NCI-H187 (cell line): ENCODE measurements at regions not wholly inside any gene's neighbourhood (a gene's known extent, or its start where the extent isn't known, plus 50 kb on each side); places are given as distances from the start of the nearest gene placed in this dataset.

Experiments used
- DNase-seq, 2 experiments: peaks; one replicate each; lab custom pipeline; 2025; lab: John Stamatoyannopoulos, UW

DNA sequence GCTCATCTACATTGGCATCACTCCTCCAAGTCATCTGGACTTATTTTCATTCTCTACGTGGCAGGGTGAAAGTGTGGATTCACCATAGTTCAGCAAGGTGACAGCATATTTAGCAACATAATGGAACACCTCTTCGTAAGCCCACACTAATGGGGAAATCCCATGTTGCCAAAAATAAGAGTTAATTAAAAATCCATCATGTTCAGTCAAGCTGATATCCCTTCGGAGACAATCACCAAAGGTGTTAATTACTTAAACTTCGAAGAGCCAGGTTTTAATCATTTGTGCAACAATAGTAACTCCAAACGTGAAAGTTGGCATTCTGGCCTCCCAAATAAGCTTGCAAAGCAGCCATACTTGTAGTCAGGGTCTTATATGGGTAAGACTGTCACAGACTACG, 242.9 kb downstream of the NSG2 start:
- no peak for DNase-seq

DNA sequence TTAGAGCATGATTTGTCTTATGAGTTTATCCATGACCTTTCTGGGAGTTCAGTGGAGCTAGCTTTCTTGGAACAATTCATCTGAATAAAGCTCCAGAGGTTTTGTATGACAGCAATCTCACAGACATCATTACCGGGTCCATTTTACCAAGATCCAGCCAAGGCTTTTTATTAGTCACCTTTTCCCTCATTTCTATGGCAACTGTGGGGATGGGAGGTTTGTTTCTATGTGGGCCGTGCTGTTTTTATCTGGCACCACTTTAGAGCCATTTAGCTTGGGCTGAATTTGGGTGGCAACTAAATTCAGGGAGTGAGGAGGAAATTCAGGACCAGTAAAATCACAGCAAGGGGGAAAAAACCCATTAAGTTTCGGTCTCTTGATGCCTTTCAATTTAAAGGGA, 245.7 kb downstream of the NSG2 start:
- DNase-seq = no peak

DNA sequence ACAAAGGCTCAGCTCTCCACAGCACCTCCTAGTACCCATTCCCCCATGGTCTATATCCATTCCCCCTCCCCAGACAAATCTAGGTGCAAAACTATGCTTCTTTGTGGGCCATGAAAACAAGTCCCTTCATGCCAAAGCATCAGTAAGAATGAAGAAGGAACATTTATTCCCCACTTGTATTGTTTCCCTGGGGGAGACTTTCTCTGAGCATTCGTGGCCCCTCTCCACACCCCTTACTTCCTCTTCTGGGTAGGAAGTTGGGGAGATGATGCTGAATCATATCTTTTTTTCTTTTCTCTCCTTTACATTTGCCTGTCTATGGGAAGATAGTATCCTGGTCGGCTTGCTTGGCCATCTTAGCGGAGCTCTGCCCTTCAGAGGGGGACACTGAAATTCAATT, 246.8 kb downstream of the NSG2 start:
- no peak for DNase-seq

DNA sequence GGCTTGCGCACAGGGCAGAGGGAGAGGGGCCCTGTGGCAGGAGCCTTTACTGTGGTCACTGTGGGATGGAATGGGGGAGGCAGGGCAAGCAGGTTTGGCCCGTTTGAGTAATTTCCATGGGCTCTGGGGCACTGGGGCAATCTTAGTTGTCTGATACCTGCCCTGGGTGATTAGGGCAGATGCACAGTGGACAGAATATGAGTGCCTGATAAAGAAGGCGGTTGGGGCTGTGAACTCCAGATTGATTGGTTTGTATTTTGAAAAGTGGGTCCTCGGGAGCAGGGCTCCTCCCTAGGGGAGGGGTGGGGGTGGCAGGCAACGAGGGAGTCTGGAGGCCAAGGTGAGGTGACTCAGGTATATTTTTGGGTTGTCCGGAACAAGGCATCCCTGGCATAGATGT, 247.5 kb downstream of the NSG2 start:
- DNase-seq = no peak

DNA sequence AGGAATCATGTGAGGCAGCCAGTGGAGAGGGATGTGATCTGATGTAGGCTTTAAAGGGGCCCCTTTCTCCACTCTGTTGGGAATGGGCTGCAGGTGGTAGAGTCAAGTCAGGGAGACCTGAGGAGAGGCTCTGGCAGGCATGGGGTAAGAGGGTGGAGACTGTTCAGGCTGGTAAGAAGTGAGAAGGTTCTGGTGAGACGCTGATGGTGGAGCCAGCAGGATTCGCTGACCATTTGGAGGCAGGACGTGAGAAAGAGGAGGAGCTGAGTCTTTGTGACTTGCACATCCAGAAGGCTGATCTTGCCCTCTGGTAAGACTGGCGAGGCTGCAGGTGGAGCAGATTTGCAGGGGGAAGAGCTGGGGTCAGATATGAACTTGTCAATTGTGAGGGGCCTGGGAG, 248.0 kb downstream of the NSG2 start:
- no peak for DNase-seq

DNA sequence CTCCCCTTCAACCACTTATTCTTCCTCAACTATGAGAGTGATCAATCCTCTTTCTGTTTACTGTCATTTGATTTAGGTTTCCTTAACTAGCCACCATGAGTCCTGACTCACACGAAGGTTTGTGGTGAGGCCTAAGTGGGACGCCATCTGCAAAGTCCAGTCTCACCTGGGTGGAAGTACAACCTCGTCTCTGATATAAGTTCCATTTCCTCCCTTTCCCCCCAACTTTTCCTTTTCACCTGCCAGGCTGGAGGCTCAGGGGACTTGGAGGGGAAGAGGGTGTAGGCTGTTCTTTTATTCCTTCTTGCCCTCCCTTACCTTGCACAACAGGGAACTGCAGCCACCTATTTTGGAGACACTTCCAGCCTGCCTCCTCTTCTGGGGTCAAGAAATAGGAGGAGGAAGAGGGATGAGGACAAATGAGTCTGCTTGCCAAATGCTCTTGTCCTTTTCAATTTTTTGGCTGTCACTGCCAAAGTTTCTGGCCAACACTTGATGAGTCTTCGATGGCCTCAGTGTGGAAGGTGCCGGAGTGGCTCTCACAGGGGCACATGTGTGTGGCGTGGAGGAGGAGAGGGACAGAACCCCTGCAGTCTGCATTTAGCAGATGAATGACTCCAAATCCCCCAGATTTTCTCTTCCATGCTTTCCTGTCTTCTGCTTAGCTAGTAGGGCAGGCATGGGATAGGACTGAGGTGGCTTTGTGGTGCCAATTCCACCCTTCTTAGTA, 249.6 kb downstream of the NSG2 start:
- DNase-seq = no peak

DNA sequence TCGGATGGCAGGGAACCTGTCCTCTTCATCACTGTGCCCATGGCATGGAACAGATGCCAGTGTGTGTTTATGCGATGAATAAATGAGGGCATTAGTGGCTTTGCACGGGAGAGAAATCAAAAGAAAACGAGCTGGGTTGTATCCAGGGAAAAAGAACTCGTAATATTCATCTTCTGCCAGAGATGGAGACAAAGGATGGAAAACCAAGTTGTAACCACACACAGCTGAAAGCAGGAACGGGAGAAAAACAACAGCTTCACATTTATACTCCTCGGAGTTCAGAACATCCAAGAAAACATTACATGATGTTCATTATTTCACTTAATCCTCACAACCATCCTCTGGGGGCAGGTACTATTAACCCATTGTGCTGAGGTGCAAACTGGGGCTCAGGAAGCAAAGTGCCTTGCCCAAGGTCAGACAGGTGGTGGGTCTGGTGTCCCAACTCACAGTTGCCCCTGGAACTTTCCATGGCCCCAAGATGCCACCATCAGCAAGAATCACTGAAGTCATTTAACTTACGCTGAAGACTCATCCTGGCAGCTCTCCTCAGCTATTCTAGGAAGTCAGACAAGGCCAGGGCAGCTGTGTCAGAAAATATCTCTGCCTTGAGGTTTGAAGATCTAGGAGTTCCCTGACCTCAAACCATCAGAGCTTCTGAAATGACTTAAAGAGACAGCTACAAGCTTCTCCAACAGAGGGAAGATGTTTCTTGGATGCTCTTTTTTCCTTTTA, 250.4 kb downstream of the NSG2 start:
- no peak for DNase-seq

DNA sequence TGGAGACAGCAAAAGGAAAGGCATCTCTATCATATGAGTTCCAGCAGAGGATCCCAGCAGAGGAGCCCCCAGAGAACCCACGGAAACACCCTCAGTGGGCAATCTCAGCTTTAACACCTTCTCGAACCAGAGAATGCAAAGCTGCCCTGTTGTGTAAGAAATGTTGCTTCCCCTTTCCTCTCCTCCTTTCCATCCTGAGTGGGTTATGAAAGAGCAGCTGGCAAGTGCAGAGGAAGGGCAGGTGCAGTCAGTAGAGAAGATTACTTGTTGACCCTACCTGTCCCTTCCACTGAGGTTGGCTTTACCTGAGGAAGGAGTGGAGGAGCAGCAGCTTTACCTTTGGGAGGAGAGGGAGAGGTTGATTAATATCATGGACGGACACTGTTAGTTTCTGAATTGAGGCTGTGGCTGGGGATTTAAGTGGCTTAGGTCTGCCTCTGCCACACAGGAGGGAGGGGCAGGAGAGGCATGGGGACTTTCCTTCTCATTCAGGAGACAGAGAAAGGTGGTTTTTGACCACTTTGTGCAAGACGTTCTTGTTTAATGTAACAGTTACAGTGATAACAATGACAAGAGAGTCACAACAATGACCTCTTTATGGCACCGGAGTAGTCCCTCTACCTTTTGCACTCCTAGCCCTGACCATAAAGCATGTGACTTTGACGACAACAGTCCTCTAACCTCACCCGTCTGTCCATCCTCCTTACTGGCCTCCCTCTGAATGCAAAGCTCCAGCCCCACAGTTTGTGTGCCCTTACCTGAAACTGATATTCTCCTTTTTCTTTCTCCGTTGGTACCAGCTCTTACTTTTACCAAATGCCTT, 254.8 kb downstream of the NSG2 start:
- no peak for DNase-seq

DNA sequence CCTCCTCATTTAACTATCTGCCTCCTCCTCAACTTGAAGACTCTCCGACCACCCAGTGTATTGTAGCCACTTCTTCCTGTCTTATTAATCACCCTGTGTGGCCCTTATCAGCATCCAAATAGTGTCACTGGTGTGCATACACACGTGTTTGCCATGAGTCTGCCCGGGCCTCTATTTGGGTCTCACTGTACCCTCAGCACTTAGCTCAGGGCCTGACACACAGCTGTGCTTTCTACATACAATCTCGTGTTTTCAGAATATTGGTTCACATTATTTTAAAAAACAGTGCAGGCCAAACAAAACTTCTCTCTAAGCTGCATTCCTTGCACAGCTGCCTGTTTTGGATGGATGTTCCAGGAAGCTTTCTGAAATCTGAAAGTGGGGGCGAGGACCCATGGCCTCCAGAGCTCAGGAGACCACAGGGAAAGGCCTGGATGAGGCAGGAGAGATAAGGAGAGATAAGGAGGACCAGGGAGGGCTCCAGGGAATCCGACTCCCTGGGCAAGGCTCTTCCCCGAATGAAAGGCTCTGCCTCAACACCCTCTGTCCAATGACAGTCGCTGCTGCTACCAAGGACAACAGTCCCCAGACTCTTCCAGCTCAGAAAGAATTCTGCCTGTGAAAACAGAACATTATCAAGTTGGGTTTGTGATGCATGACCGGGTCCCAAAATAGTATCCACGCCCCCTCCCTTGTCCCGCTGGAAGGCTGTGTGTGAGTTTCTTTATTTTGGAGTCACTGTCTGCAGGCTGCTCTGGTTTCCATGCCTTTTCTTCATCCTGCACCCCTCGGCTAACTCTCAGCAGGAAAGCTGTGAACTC, 255.6 kb downstream of the NSG2 start:
- DNase-seq = no peak

DNA sequence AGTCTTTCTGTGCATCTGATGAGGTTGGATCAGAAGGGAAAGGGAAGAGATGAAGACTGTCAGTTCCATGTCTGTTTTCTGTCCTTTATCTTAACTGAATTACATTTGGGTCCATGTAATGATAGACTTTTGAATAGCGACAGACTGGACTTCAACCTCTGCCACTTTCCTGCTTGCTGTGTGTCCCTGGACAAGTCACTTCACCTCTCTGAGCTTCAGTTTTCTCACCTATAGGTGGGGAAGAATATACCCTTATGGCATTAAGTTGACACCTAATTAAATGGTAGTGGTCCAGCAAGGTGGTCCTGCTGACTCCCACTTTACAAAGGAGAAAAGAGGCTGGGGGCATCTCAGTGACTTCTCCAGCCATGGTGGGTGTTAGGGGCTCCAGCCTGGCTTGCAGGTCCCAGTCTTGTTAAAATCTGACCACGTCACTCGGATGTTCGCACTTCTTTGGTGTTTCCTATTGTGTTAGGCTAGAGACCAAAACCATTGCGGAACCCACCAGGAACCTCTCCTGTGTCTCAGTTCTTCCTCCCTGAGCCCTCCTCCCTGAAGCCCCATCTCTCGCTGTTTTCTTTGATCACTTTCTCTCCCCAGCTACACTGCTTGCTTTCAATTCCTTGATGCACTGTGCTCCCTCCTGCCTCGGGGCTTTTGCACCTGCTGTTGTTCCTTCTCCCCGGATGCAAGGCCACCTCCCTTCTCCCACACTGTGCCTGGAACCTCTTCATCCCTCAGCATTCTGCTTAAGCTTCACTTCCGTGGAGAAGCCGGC, 256.5 kb downstream of the NSG2 start:
- DNase-seq = no peak

DNA sequence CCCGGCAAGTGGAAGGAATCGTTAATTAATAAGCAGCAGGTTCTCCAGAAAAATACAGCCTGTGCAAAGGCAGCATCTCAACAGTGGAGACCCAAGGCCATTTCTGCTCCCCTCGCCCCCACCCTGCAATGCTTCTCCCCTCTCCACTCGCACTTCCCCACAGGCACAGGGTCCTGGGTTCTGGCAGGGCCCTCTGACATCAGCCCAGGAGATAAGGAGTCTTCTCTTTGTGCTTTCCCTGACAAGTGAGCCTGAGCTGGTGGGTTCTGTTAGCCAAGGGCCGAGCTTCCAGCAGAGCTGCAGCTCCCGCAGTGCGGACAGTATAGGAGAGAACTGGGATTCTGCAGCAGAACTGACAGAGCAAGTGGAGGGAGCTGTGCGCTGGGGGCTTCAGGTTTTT, 257.5 kb downstream of the NSG2 start:
- DNase-seq = no peak

DNA sequence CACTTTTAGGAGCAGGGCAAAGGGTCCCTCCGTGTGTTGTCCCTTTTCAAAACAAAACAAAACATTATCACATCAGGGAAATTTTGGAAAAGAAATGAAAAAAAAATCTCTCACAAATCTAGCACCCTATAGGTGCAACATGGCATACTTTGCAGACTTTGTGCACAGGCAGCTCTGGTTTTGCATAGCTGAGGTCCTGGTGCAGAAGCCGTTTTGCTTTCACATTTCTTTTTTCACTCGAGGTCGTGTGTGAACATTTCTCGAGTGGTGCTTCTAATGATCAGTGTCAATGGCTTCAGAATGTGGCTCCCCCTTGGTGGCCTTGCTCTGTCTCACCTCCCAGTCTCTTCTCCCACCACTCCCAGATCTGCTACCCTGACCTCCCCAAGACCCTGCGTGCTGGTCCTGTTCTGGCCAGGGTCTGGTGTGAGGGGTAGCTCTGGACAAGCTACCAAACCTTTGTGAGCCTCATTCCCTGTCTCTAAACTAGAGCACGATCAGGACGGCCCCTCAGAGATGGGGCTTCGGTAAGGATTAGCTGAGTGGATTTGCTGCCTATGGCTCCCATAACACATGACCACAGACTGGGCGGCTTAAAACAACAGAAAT, 258.0 kb downstream of the NSG2 start:
- DNase-seq = no peak

DNA sequence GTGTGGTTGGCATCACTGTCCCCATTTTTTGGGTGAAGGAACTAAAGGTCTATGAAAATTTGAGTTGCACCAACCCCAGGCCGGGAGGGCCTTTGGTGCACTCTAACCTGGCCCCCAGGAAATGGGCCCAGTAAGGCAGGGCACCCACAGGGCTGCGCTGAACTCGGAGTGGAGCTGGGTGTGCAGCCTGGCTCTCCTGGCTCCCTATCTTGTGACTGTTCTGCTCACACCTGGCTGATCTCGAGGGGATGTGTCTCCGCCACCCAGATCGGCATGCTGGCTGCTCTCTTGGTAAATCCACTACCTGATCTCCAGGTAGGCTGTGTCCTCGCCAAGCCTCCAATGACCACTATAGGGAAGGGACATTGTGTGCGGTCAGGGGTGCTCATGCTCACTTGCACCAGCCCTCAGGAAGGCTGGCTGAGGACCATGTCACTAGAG, 259.8 kb downstream of the NSG2 start:
- DNase-seq = no peak

DNA sequence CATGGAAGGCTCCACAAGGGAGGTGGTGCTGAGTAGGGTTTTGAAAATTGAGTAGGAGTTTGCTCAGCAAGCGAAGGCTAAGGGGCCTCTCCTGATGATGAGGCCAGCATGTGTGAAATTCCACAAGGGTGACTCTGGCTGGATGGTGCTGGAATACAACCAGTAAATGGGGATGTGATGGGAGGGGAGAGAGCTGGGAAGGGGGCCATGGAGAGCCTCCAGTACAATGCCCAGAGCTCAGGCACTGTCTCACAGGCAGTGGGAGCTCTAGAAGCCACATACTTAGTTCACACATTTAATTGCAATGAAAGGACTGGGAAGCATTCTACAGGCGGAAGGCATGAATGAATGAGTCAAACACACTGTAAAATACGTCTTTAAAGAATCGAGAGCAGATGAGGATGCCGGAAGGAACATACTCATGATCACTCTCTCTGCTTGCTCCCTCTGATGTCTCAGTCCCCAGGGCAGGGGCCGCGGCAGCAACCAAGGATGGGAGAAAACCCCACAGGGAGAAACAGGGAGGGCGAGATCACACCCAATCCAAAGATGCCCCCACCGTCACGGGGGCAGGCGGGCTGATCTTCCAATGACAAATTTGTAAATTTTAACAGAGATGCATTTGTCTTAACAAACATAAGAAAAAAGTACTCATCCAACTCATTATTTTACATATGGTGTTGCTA, 261.0 kb downstream of the NSG2 start:
- DNase-seq = no peak

DNA sequence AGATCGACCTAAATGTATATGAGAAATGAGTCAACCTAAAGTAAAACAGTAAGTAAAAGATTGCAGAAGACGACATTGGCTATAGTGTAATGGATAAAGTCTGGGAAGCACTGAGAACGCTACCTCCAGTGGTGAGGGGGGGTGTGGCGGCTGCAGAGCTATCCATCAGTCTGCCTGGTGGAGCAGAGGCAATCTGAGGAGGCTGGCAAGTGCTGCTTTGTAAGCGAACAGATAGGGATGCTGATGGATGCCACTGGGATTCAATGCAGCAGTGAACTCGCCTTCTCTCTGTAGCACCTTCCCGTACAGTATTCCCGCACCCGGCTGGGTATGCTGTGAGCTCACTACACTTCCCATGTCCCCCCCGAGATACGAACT, 261.5 kb downstream of the NSG2 start:
- DNase-seq = no peak

DNA sequence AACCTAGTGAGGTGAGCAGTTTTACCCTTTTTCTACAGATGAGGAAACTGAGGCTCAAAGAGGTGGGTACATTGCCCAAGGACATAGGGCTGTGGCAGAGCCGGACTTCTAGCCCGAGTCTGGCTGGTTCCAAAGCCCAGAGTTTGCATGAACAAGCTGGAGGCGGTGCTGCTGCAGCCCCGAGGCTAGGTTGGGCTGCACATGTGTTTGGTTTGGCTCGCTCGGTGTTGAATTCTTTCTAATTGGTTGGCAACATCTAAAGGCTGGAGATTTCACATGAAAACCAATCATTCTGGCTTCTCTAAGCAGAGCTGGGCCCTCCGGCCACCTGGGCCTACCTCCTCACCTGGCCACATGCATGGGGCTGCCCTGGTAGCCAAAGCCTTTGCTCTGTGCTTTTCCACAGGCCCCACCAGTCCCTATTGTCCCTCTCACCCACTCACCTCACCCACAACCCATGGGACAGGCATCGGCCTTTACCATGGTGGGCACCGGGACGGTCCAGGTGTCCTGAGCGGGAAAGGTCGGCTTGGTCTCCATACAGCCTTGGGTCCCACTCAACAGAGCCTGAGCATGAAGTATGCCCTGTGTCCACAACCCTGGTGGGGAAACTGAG, 262.3 kb downstream of the NSG2 start:
- DNase-seq = no peak

DNA sequence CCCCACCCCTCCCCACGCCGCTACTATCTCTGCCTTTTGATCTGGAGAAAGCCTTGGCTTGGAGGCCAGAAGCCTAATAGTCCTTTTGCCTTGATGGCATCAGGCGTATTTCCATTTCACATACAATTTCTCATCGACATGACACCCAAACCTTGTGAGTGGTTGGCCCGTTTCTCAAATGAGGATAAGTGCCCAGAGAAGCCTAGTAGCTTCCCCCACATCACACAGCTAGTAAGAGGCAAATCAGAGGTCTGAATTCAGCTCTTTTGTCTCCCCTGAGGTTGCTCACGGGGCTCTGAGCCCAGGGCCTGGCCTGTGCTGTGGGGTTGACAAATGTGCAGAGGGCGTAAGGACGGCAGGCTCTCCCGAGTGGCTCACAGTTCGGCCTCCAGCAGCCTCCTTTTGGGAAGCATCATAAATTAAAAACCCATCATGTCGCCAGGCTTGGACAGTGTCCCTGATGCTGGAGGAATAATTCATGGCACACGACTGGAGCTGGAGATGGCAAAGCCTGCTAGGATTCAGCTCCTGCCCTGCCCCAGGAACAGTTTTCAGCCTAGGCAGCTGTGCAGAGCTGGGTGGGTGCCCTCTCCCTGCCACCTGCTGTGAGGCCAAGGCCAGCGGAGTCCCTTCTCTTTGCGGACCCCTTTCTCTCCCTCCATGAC, 263.8 kb downstream of the NSG2 start:
- no peak for DNase-seq

DNA sequence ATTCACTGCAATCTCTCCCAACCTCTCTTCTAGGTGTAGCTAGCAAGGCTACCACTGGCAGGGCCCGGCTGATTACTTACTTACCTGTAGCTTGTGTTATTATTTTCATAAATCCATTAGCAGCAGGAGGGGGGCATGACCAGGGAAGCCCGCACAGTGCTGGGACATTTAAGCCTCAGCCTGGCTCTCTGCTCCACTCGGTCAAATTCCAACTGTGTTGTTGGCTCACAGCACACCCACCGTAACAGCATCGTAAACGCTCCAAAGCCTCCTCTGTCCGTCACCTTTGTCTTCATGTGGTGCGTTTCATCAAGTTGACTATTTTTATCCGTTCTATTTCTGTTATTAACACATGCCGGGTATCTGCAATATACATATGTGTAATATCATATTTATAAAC, 264.7 kb downstream of the NSG2 start:
- no peak for DNase-seq

DNA sequence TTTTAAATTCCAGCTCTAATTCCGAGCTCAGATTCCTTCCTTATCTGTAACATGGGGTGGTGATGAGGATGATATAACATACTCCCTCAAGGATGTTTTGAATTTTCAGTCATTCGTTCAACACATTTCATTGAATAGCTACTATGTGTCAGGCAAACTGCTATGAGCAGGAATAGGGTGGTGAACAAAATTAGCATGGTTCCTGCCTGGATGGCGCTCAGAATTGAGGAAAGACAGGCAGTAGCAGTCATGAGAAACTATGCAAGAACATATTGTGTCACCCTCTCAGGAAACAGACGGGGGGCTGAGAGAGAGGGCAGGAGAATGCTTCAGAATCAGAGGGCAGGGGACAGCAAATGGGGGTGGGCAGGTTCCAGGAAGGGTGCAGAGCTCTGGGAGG, 265.2 kb downstream of the NSG2 start:
- no peak for DNase-seq
